Lower lobe of right lung (tissue), 2 donors: ENCODE measurements at regions not wholly inside any gene's neighbourhood (a gene's known extent, or its start where the extent isn't known, plus 50 kb on each side); places are given as distances from the start of the nearest gene placed in this dataset.

ENCODE experiments used
- ATAC-seq, 2 donors: fragments of 200-7000 bp; cut with Tn5 transposase; one replicate each; pipeline ENCODE4 v1.9.1; 2020 to 2022; ENCODE audit warnings: mild to moderate bottlenecking in 2 of 2, moderate library complexity in 2 of 2
- DNase-seq: peaks from one replicate; pipeline ENCODE4 v3.0.0-alpha.2; 2020
- H3K27ac ChIP-seq: fragments of 200-600 bp; one replicate; pipeline ENCODE4 v1.8.0; 2022
- H3K27me3 ChIP-seq: fragments of 200-600 bp; one replicate; pipeline ENCODE4 v1.8.0; 2022; ENCODE audit warnings: low read depth
- H3K36me3 ChIP-seq: fragments of 200-600 bp; one replicate; pipeline ENCODE4 v1.8.0; 2022; ENCODE audit warnings: mild to moderate bottlenecking
- H3K4me1 ChIP-seq: fragments of 200-600 bp; one replicate; pipeline ENCODE4 v1.8.0; 2022
- H3K4me3 ChIP-seq: fragments of 200-600 bp; one replicate; pipeline ENCODE4 v1.8.0; 2022; ENCODE audit warnings: mild to moderate bottlenecking
- H3K9me3 ChIP-seq: fragments of 200-600 bp; one replicate; pipeline ENCODE4 v1.8.0; 2022
- CTCF ChIP-seq: fragments of 200-600 bp; IDR thresholded peaks from one replicate; pipeline ENCODE4 v1.8.0; 2022; ENCODE audit warnings: antibody characterized with exemption, mild to moderate bottlenecking
- intact Hi-C: fragments of 100-400 bp; cut with DNase I; formaldehyde crosslinking; loops from one replicate; pipeline ENCODE4 v1.11.0; 2022
- donor health status: DM: no; HTN: yes; CAD: no; lungs with severe emphysema.

- ATAC-seq = no peak
- no peak for TF ChIP-seq CTCF
- H3K9me3 ChIP-seq = no peaks in the 10 kb centered on the region
These were observed 845.4 kb downstream of the HACE1 start for GRCh38 chr6:104014163-104014959.

GRCh38 chr6:104013312-104013971, 846.3 kb downstream of the HACE1 start:
- no peaks in the 10 kb centered on the region for H3K4me1 ChIP-seq
- H3K9me3 ChIP-seq = no peaks in the 10 kb centered on the region
- intact Hi-C loops = no loop called here
- no peak overlapping the region for H3K4me3 ChIP-seq
- H3K36me3 ChIP-seq = no peaks in the 10 kb centered on the region
- H3K27ac ChIP-seq = no peak overlapping the region
- H3K27me3 ChIP-seq = no peaks in the 10 kb centered on the region
- no peak for ATAC-seq
- TF ChIP-seq CTCF = no peak
- no peak for DNase-seq

More at GRCh38 chr6:104014163-104014959, 845.4 kb downstream of the HACE1 start:
- H3K4me3 ChIP-seq = no peak overlapping the region
- intact Hi-C loops = no loop called here
- H3K27me3 ChIP-seq = no peaks in the 10 kb centered on the region
- H3K36me3 ChIP-seq = no peaks in the 10 kb centered on the region
- no peak for DNase-seq
- no peaks in the 10 kb centered on the region for H3K4me1 ChIP-seq
- H3K27ac ChIP-seq = no peak overlapping the region

GRCh38 chr6:104010897-104011296, 848.8 kb downstream of the HACE1 start:
- intact Hi-C loops = no loop called here
- Histone ChIP-seq H3K27ac (no peak overlapping the region), H3K9me3 (no peaks in the 10 kb centered on the region), H3K4me3 (no peak overlapping the region), H3K27me3 (no peaks in the 10 kb centered on the region), H3K36me3 (no peaks in the 10 kb centered on the region), H3K4me1 (no peaks in the 10 kb centered on the region)
- ATAC-seq (no peak), DNase-seq (no peak)
- TF ChIP-seq CTCF = no peak

GRCh38 chr6:104003803-104004516, 855.8 kb downstream of the HACE1 start:
- no peaks in the 10 kb centered on the region for H3K36me3 ChIP-seq
- no peaks in the 10 kb centered on the region for H3K27me3 ChIP-seq
- H3K4me3 ChIP-seq = no peak overlapping the region
- no peak overlapping the region for H3K27ac ChIP-seq
- DNase-seq = no peak
- intact Hi-C loops = no loop called here
- no peak for TF ChIP-seq CTCF
- no peak for ATAC-seq
- no peaks in the 10 kb centered on the region for H3K4me1 ChIP-seq
- no peaks in the 10 kb centered on the region for H3K9me3 ChIP-seq

GRCh38 chr6:103995571-103995970, 864.1 kb downstream of the HACE1 start:
- no peaks in the 10 kb centered on the region for H3K27me3 ChIP-seq
- TF ChIP-seq CTCF = no peak
- no peak overlapping the region for H3K4me3 ChIP-seq
- H3K36me3 ChIP-seq = no peaks in the 10 kb centered on the region
- H3K4me1 ChIP-seq = no peaks in the 10 kb centered on the region
- DNase-seq (no peak), ATAC-seq (no peak)
- intact Hi-C loops = no loop called here
- H3K27ac ChIP-seq = no peak overlapping the region
- no peaks in the 10 kb centered on the region for H3K9me3 ChIP-seq
